COR-L47 (cell line): ENCODE measurements at regions not wholly inside any gene's neighbourhood (a gene's known extent, or its start where the extent isn't known, plus 50 kb on each side); places are given as distances from the start of the nearest gene placed in this dataset.
A peak's percentile ranks its signal among the peaks of the same experiment; 100 is the strongest.

Experiments
- DNase-seq: peaks from one replicate; lab custom pipeline; 2025; lab: John Stamatoyannopoulos, UW

DNA sequence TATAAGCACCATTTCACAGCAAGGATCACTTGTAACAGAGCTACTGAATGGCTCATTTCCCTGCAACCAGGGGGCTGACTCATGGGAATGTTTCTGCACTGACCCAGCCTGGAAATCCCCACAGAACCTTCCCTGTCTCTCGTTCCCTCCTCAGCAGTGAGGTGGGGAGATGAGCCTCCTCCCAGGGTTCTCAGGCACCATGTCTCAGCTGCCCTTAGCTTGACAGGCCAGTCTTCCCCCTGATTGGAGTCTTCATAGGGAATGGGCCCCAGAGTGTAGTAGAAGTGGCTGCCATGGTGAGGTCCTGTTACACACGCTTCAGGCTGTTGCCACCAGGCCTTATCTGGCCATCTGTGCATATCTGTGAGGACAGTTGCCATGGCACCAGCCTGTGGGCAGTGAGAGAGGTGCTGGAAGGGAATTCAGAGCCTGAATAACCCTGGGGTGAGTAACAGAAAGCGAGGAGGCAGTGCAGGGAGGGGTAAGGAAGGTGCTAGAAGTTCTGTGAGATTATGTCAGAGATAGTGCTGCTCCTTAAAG is 324.4 kb downstream of the ENC1 start:
- DNase-seq, result no peak

DNA sequence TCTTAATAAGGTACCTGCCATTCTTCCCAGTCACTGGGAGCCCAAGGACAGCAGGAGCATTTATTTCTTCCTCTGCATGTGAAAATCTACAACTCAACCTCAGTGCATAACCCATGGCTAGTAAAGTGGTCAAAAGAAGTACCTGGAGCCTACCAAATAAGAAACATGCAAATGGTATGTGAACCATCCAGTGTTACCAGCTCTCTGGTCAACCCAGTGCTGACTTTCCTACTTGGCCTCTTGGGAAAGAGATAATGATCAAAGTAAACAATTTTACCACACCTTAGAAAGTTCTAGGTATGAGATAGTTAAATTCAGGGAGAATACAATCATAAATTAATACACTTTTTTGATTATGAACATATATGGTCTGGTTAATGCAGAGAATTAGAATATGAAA is 325.6 kb downstream of the ENC1 start:
- DNase-seq, result no peak

GRCh38 chr5:74313896-74314295 is 326.6 kb downstream of the ENC1 start:
- DNase-seq, result no peak

DNA sequence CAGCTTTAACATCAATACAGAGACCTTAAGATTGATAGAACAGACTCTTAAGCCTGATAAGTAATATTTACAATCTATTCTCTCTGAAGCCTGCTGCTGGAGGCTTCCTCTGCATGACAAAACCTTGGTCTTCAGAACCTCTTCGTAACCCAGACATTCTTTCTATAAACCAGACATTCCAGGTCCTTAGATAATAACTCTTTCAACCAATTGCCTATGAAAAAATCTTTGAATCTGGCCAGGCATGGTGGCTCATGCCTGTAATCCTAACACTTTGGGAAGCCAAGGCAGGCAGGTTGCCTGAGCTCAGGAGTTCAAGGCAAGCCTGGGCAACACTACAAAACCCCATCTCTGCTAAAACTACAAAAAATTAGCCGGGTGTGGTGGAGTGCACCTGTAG is 327.8 kb downstream of the ENC1 start:
- DNase-seq, result no peak

GRCh38 chr5:74311961-74312360 is 328.6 kb downstream of the ENC1 start:
- DNase-seq, result no peak

GRCh38 chr5:74310997-74311930 is 329.3 kb downstream of the ENC1 start:
- DNase-seq, result no peak

GRCh38 chr5:74310386-74310785 is 330.1 kb downstream of the ENC1 start:
- no peak for DNase-seq

- DNase-seq, result no peak
Observed at GRCh38 chr5:74309050-74309449, 331.5 kb downstream of the ENC1 start.

DNA sequence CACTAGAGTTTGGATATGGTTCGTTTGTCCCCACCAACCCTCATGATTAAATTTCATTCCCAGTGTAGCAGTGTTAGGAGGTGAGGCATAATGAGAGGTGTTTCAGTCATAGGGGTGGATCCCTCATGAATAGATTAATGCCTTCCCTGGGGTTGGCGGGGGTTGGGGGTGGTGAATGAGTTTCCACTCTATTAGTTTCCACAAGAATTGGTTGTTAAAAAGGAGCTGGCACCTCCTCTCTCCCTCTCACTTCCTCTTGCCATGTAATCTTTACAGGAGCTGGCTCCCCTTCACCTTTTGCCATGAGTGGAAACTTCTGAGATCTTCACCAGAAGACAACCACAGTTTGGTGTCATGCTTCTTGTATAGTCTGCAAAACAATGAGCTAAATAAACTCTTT is 333.7 kb downstream of the ENC1 start:
- DNase-seq, result no peak

GRCh38 chr5:74304536-74304935 is 336.0 kb downstream of the ENC1 start:
- no peak for DNase-seq

DNA sequence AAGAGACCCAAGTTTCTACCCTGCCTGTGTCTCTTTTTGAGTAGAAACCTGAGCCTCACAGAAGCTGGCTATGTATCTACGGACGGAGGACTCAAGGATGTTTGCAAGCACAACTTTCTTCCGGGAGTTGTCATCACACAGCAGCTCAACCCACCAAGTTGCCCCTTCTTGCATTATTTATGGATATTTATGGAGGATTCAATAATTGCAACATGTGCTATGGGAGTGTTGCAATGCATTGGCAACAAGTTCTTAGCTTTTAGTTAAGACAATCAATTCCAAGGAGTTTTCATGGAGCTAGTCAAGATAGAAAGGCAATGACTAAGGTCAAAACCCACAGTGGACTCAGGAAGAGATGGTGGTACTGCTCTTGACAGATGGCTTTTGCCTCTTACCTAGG is 336.9 kb downstream of the ENC1 start:
- no peak for DNase-seq

DNA sequence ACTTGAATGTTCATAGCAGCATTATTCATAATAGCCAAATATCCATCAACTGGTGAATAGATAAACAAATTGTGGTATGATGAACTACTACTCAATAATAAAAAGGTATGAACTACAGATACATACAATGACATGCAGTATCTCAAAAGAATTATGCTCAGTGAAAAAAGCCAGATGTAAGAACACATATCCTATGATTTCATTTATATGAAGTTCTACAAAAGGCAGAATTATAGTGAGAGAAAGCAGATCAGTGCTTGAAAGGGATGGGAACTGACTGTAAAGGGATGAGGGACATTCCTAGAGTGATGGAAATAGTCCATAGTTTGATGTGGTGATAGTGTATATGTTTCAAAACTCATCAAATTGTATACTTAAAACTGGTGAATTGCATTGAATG is 339.0 kb downstream of the ENC1 start:
- DNase-seq, result no peak

DNA sequence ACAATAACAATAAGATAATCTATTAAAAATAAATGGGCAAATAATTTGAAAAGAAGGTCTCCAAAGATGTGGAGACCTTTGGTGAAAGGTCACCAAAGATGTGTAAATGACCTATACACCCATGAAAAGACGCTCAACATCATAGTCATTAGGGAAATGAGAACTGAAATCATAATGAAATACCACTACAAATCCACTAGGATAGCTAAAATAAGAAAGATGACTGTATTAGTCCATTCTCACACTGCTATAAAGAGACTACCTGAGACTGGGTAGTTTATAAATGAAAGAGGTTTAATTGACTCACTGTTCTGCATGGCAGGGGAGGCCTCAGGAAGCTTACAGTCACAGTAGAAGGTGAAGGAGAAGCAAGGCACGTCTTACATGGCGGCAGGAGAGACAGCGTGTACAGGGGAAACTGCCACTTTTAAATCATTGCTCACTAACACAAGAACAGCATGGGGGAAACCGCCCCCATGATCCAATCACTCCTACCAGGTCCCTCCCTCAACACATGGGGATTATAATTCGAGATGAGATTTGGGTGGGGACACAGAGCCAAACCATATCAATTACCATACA is 339.6 kb downstream of the ENC1 start:
- no peak for DNase-seq

GRCh38 chr5:74299833-74300232 is 340.7 kb downstream of the ENC1 start:
- DNase-seq, result no peak

- DNase-seq, result peak; percentile 24
Observed at GRCh38 chr5:74296685-74297408, 343.7 kb downstream of the ENC1 start.

GRCh38 chr5:74295676-74296075 is 344.9 kb downstream of the ENC1 start:
- no peak for DNase-seq

GRCh38 chr5:74295141-74295540 is 345.4 kb downstream of the ENC1 start:
- DNase-seq, result no peak

- DNase-seq, result no peak
Observed at GRCh38 chr5:74294231-74294705, 346.3 kb downstream of the ENC1 start.

DNA sequence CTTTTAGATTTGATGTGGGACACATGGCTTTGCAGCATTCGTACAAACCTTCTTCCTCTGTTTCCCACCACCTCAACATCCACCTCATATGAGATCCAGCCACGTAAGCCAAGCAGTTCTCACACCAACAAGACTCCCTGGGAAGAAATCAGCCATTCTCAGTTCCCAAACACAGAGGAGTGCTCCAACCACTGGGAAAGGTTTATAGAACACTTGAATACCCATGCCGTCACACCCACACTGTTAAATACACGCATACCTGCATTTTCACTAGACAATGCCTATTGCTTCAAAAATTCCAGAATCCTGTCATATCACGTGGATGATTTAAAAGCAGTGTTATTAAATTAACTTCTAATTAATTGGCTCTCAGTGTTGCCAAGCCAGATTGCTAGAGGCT is 347.3 kb downstream of the ENC1 start:
- DNase-seq, result no peak

GRCh38 chr5:74290634-74291241 is 349.8 kb downstream of the ENC1 start:
- DNase-seq, result no peak

- no peak for DNase-seq
Observed at GRCh38 chr5:74289691-74290090, 350.8 kb downstream of the ENC1 start.

DNA sequence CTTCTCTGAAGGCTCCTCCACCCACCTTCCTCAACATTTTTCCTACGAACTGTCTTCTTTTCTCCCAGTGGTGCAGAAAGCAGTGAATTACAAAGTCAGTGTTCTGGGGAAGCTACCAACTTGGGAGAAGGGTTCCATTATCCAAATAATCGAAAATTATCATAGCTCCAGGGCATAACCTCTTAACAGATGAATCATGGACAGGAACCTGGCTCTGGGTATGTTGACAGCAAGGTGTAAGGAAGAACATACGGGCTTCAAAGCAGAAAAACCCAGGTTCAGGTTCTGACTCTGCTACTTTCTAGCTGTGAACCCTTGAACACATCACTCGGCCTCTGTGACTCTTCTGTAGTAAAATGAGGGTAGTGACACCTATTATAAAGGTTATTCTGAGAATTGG is 351.3 kb downstream of the ENC1 start:
- DNase-seq, result no peak
